HepG2 (cell line): ENCODE measurements at regions not wholly inside any gene's neighbourhood (a gene's known extent, or its start where the extent isn't known, plus 50 kb on each side); places are given as distances from the start of the nearest gene placed in this dataset.

Source experiments
- ATAC-seq: fragments of 200-7000 bp; cut with Tn5 transposase; 3 replicates; pipeline ENCODE4 v1.9.1; 2020; ENCODE audit warnings: mild to moderate bottlenecking, moderate library complexity
- BruUV-seq: library from RNA; stranded (reverse); fragments of 400-500 nt; replicated peaks from 2 replicates; lab custom pipeline; 2021; lab: Mats Ljungman, UMichigan
- CTCF ChIA-PET: fragments of 300-600 bp; formaldehyde crosslinking; extraction: SDS; loops from one replicate; lab custom pipeline; 2021; ENCODE audit warnings: low total read pairs, inconsistent platforms, low intra/inter-chr PET ratio; lab: Yijun Ruan, JAX
- POLR2A ChIA-PET: fragments of 350-600 bp; sonication (Branson Sonifier 250); formaldehyde crosslinking; loops from one replicate; lab custom pipeline; 2020; ENCODE audit warnings: antibody characterized with exemption, inconsistent platforms; lab: Yijun Ruan, JAX
- DNase-seq: peaks from one replicate; pipeline ENCODE4 v3.0.0-alpha.2; 2015; ENCODE audit warnings: low spot score
- FAIRE-seq: peaks from 3 replicates; lab custom pipeline; 2011; peaks lifted over from hg19 to GRCh38; lab: Jason Lieb, UNC
- H2AFZ ChIP-seq: one replicate; pipeline ENCODE4 v1.6.1; 2011; ENCODE audit warnings: low read length, inconsistent platforms
- H3K27ac ChIP-seq: fragments of 300-600 bp; 3 replicates; pipeline ENCODE4 v1.8.0; 2011; ENCODE audit warnings: mixed run types, mild to moderate bottlenecking, mixed read lengths, low read length, inconsistent platforms; ENCODE audit not compliant: insufficient read depth; ENCODE audit errors: extremely low read length
- H3K27me3 ChIP-seq, 2 experiments: fragments of 200-600 bp in 1 of 2; 2 replicates in 1 of 2; 3 replicates in 1 of 2; pipeline versions ENCODE4 v1.6.0 to v1.8.0; 2011; ENCODE audit warnings: low read length in 2 of 2, mild to moderate bottlenecking in 2 of 2, moderate library complexity in 2 of 2, inconsistent platforms in 1 of 2; ENCODE audit not compliant: insufficient read depth in 2 of 2, control insufficient read depth in 1 of 2
- H3K36me3 ChIP-seq, 2 experiments: fragments of 200-600 bp in 1 of 2; replicated peaks in 1 of 2; 2 replicates in 1 of 2; 3 replicates in 1 of 2; pipeline versions ENCODE4 v1.5.1 to v1.8.0; 2011; ENCODE audit warnings: low read length in 2 of 2, inconsistent platforms in 1 of 2; ENCODE audit not compliant: insufficient read depth in 2 of 2, control insufficient read depth in 1 of 2
- H3K4me1 ChIP-seq: 2 replicates; pipeline ENCODE4 v1.5.1; 2012; ENCODE audit warnings: low read length, inconsistent platforms; ENCODE audit not compliant: insufficient read depth
- H3K4me2 ChIP-seq: 2 replicates; pipeline ENCODE4 v1.6.0; 2011; ENCODE audit warnings: low read depth, low read length, inconsistent platforms
- H3K4me3 ChIP-seq, 3 experiments: fragments of 200-600 bp in 1 of 3; sonication (generic), shearing (Covaris generic) in 1 of 3; replicated peaks in 1 of 3; 2 replicates each; pipeline ENCODE4 v1.5.1; 2011 to 2016; ENCODE audit warnings: low read length in 3 of 3, inconsistent platforms in 2 of 3, low read depth in 2 of 3, mild to moderate bottlenecking in 2 of 3, control low read depth in 1 of 3, mixed read lengths in 1 of 3; ENCODE audit not compliant: insufficient read depth in 1 of 3
- H3K79me2 ChIP-seq: one replicate; pipeline ENCODE4 v1.6.1; 2011; ENCODE audit warnings: low read length, inconsistent platforms; ENCODE audit not compliant: insufficient read depth
- H3K9ac ChIP-seq: 2 replicates; pipeline ENCODE4 v1.6.0; 2011; ENCODE audit warnings: mild to moderate bottlenecking, low read depth, low read length, inconsistent platforms; ENCODE audit not compliant: insufficient read depth
- H3K9me3 ChIP-seq: 2 replicates; pipeline ENCODE4 v1.5.1; 2012; ENCODE audit warnings: mild to moderate bottlenecking, low read length
- H4K20me1 ChIP-seq: 2 replicates; pipeline ENCODE4 v1.6.0; 2011; ENCODE audit warnings: inconsistent platforms, mild to moderate bottlenecking, low read length, moderate library complexity; ENCODE audit not compliant: insufficient read depth
- ATF6 ChIP-seq: sonication (generic); formaldehyde crosslinking; conservative IDR thresholded peaks from 2 replicates; pipeline ENCODE4 v1.4.0; 2020; ENCODE audit warnings: missing genetic modification reagents
- FOXK2 ChIP-seq: fragments of 450-650 bp; IDR thresholded peaks from 2 replicates; pipeline ENCODE4 v1.6.1; 2016
- GFI1 ChIP-seq: sonication (generic); formaldehyde crosslinking; IDR thresholded peaks from 2 replicates; pipeline ENCODE4 v1.5.0; 2020; ENCODE audit warnings: missing genetic modification reagents, mild to moderate bottlenecking, borderline replicate concordance
- NFIB ChIP-seq: sonication (generic); formaldehyde crosslinking; IDR thresholded peaks from 2 replicates; pipeline ENCODE4 v1.9.0; 2021; ENCODE audit warnings: missing genetic modification reagents, mild to moderate bottlenecking, borderline replicate concordance
- RELA ChIP-seq: sonication (generic); formaldehyde crosslinking; IDR thresholded peaks from 2 replicates; pipeline ENCODE4 v1.4.0; 2020; ENCODE audit warnings: missing genetic modification reagents
- TOPORS ChIP-seq: sonication (generic); formaldehyde crosslinking; IDR thresholded peaks from 2 replicates; pipeline ENCODE4 v1.8.0; 2023; ENCODE audit warnings: mild to moderate bottlenecking, missing genetic modification reagents
- ZMYM3 ChIP-seq: sonication (generic); formaldehyde crosslinking; IDR thresholded peaks from 2 replicates; pipeline ENCODE4 v1.5.1; 2020; ENCODE audit warnings: mild to moderate bottlenecking, missing genetic modification reagents
- ZNF292 ChIP-seq: sonication (generic); formaldehyde crosslinking; IDR thresholded peaks from 2 replicates; pipeline ENCODE4 v1.8.1; 2022; ENCODE audit warnings: mild to moderate bottlenecking, low read depth, missing genetic modification reagents, borderline replicate concordance
- ZNF296 ChIP-seq: sonication (generic); formaldehyde crosslinking; conservative IDR thresholded peaks from 2 replicates; pipeline ENCODE4 v1.5.0; 2020; ENCODE audit warnings: mild to moderate bottlenecking, missing genetic modification reagents
- ZNF326 ChIP-seq: sonication (generic); formaldehyde crosslinking; IDR thresholded peaks from 2 replicates; pipeline ENCODE4 v1.4.0; 2020; ENCODE audit warnings: missing genetic modification reagents, borderline replicate concordance
- WGBS: methylation state at CpG from one replicate; pipeline ENCODE4 v1.1.6; 2017; ENCODE audit warnings: low lambda C conversion rate; 5-methylcytosine and 5-hydroxymethylcytosine counted together
- in situ Hi-C: cut with HindIII; loops from 2 replicates; pipeline ENCODE4 v1.10.0; 2017; ENCODE audit warnings: low pct_unique_long_range_greater_than_20kb; ENCODE audit not compliant: extremely low pct_ligation_motif_present
- intact Hi-C: fragments of 100-400 bp; cut with micrococcal nuclease; formaldehyde crosslinking; loops from one replicate; pipeline ENCODE4 v1.10.0; 2022; ENCODE audit not compliant: unreplicated experiment

- no peak for FAIRE-seq
- H2AFZ ChIP-seq, result no peak overlapping the region
- no peaks in the 10 kb centered on the region for H3K79me2 ChIP-seq
- no peak for ATAC-seq
- no peaks in the 10 kb centered on the region for H3K4me1 ChIP-seq
- BruUV-seq, result no TSS peak
- H4K20me1 ChIP-seq, result no peaks in the 10 kb centered on the region
- H3K9me3 ChIP-seq, result peaks cover 11% of the 10 kb centered on the region; the same call in 1 of the 2 replicates
- H3K27me3 ChIP-seq, result no peaks in the 10 kb centered on the region
- WGBS, result 1% methylated on average over 2 of the region's 2 CpGs
- ChIA-PET POLR2A (no interaction called here), CTCF (no interaction called here)
- in situ Hi-C loops (no loop called here), intact Hi-C loops (no loop called here)
- no peak overlapping the region for H3K9ac ChIP-seq
- no peak for TF ChIP-seq ATF6 (CRISPR knock-in tag)
- TF ChIP-seq RELA (CRISPR knock-in tag), result no peak
- no peak for TF ChIP-seq TOPORS (CRISPR knock-in tag)
- no peak for TF ChIP-seq ZNF296 (CRISPR knock-in tag)
- TF ChIP-seq NFIB (CRISPR knock-in tag), result no peak
- no peak for TF ChIP-seq GFI1
- TF ChIP-seq FOXK2, result no peak
- TF ChIP-seq ZMYM3 (CRISPR knock-in tag), result no peak
- TF ChIP-seq ZNF326 (CRISPR knock-in tag), result no peak
- no peak for TF ChIP-seq ZNF292
- H3K36me3 ChIP-seq, result no peaks in the 10 kb centered on the region
- DNase-seq, result no peak
- H3K27ac ChIP-seq, result no peak overlapping the region
- H3K4me2 ChIP-seq, result no peak overlapping the region
- no peak overlapping the region for H3K4me3 ChIP-seq
Measured at GRCh38 chr3:86867982-86868381, 123.0 kb downstream of the VGLL3 start.
